Duodenal mucosa (tissue), 2 donors: ENCODE measurements at regions not wholly inside any gene's neighbourhood (a gene's known extent, or its start where the extent isn't known, plus 50 kb on each side); places are given as distances from the start of the nearest gene placed in this dataset.
"Not testable (repeated sequence)": the region's sequence is repeated elsewhere in the genome, so short reads cannot be mapped to it uniquely, and the experiment has no call there.

Experiments
- H3K27ac ChIP-seq: one replicate; pipeline ENCODE4 v1.7.0; 2013; ENCODE audit warnings: low read depth, low read length
- H3K27me3 ChIP-seq, 2 donors: one replicate each; pipeline ENCODE4 v1.7.0; 2013; ENCODE audit warnings: low read length in 2 of 2, control low read depth in 1 of 2; ENCODE audit not compliant: insufficient read depth in 2 of 2, control insufficient read depth in 1 of 2
- H3K36me3 ChIP-seq, 2 donors: one replicate each; pipeline ENCODE4 v1.7.0; 2013; ENCODE audit warnings: low read length in 2 of 2, control low read depth in 1 of 2; ENCODE audit not compliant: insufficient read depth in 2 of 2, control insufficient read depth in 1 of 2
- H3K4me1 ChIP-seq, 2 donors: one replicate each; pipeline ENCODE4 v1.7.0; 2013; ENCODE audit warnings: low read length in 2 of 2, control low read depth in 1 of 2; ENCODE audit not compliant: insufficient read depth in 2 of 2, control insufficient read depth in 1 of 2
- H3K4me3 ChIP-seq, 2 donors: one replicate each; pipeline ENCODE4 v1.7.0; 2013; ENCODE audit warnings: low read length in 2 of 2, low read depth in 1 of 2
- H3K9ac ChIP-seq, 2 donors: one replicate each; pipeline ENCODE4 v1.7.0; 2013; ENCODE audit warnings: low read length in 2 of 2, low read depth in 1 of 2
- H3K9me3 ChIP-seq, 2 donors: one replicate each; pipeline ENCODE4 v1.7.0; 2013; ENCODE audit warnings: low read length in 2 of 2, control low read depth in 1 of 2; ENCODE audit not compliant: control insufficient read depth in 1 of 2

DNA sequence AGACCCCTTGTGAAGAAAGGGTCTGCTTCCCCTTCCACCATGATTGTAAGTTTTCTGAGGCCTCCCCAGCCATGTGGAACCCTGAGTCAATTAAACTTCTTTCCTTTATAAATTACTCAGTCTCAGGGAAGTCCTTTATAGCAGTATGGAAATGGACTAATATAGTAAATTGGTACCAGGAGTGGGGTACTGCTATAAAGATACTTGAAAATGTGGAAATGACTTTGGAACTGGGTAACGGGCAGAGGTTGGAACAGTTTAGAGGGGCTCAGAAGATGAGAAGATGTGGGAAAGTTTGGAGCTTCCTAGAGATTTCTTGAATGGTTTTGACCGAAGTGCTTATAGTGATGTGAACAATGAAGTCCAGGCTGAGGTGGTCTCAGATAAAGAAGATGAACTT lies 353.5 kb downstream of the ZNF326 start:
- not testable (repeated sequence) for H3K27ac ChIP-seq, H3K4me3 ChIP-seq, H3K36me3 ChIP-seq, H3K27me3 ChIP-seq, H3K9ac ChIP-seq, H3K4me1 ChIP-seq
- H3K9me3 ChIP-seq, result peaks cover 4 to 11% of the 10 kb centered on the region in 2 donors

DNA sequence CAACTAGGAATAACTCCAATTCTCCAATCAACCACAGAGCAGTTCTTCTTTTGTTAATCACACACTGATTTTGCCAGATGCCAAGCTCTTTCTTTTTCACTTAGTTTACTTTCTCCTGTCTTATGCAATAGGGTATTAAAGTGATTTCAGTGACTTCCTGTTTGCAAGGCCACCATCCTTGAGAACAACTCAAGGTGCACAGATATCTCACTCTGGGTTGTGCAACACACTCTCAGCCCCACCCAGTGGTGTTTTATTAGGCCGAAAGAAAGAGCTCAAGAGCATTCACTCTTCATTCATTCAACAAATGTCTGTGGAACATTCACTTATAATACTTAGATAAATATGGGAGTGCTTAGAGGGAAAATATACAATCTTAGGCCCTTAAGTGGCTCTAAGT lies 352.5 kb downstream of the ZNF326 start:
- Histone ChIP-seq H3K9me3 (peaks cover 4 to 11% of the 10 kb centered on the region in 2 donors), H3K27me3 (no peaks in the 10 kb centered on the region), H3K4me3 (no peak overlapping the region), H3K4me1 (no peaks in the 10 kb centered on the region), H3K9ac (no peak overlapping the region), H3K27ac (no peak overlapping the region), H3K36me3 (no peaks in the 10 kb centered on the region)

DNA sequence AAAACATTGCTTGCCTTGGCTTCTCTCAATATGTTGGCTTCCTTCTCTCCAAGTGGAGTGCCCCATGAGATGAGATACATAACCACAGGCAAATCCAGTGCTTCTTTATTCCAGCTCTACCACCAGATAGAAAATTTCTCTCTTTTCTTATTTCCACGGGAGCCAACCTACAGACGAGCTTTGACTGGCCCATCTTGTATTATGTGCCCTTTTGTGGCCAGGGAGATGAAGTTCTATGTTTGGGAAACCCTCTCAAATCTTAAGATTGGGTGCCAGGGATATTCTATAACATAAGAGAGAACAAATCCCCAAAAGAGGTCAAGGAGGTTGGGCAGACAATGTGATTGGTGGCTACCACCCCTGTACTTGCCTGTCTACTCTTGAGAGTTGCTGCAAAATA lies 351.8 kb downstream of the ZNF326 start:
- no peak overlapping the region for H3K9ac ChIP-seq
- no peaks in the 10 kb centered on the region for H3K27me3 ChIP-seq
- H3K4me3 ChIP-seq, result no peak overlapping the region
- H3K27ac ChIP-seq, result no peak overlapping the region
- no peaks in the 10 kb centered on the region for H3K36me3 ChIP-seq
- no peaks in the 10 kb centered on the region for H3K4me1 ChIP-seq
- H3K9me3 ChIP-seq, result peaks cover 4 to 11% of the 10 kb centered on the region in 2 donors

DNA sequence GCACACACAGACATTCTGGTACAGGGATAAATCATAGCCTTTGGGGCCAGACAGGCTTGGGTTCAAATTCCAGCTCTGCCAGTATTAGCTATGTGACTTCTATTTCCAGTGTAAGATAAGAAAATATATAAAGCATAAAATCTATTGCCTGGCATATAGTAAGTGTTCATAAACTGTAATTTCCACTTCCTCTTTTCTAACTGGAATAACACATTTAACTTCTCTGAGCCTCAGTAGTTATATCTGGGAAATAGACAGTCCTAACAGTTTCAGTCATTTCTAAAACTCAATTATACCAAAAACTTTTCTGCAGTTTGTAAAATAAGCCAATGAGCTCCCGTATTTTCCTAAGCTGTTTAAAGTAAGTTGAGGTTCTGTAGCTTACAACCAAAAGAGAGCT lies 351.4 kb downstream of the ZNF326 start:
- Histone ChIP-seq H3K9me3 (peaks cover 4 to 11% of the 10 kb centered on the region in 2 donors), H3K9ac (no peak overlapping the region), H3K27ac (no peak overlapping the region), H3K4me1 (no peaks in the 10 kb centered on the region), H3K4me3 (no peak overlapping the region), H3K36me3 (no peaks in the 10 kb centered on the region), H3K27me3 (no peaks in the 10 kb centered on the region)

DNA sequence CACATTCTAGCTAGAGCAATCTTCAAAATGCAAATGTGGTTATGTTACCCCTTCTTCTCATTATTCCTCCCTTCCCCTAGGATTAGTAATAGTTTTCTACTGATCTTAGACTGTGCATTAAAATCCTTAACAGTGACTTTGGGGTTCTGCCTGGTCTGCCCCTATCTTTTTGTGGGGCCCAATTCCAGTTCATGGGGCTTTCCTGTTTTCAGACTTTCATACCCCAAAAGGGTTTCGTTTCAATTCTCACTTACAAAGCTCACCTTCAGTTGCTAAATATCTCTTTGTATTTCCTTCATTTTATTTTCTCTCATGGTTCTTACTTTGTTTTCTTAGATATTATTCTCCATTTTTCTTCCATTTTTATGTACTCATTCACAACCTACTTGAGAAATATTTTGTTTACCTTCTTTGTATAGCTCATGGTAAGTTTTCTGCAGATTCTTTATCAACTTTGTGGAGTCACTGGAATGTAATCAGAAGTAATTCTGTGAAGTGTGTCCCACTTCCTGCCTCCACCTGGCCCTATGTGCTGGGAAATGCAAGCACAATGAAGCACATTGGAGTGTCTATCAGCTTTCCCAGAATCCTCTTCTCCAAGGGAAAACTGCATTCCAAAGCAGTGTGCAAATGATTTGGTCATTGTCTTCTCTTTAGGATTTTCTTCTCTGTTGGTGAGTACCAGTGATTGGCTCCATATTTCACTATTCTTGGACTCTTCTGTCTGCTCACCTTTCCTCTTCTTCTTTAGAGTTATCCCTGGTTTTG lies 350.2 kb downstream of the ZNF326 start:
- no peaks in the 10 kb centered on the region for H3K36me3 ChIP-seq
- no peak overlapping the region for H3K9ac ChIP-seq
- no peaks in the 10 kb centered on the region for H3K27me3 ChIP-seq

DNA sequence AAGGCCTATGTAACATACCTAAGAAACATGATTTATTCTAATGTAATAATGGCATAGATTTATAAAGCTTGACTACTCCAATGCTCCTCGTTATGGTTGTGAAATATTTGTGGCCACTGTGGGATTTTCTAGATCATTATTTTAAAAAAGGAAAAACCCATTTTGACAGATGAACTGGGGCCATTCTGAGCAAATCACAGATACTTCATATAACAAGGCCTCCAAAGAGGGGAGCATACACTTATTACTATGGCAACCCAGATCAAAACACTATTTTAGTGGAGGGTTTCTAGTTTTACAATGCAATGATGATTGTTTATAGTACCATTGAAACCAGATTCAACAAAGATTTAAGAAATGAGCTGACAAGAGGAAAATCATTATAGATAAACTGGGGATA lies 346.6 kb downstream of the ZNF326 start:
- Histone ChIP-seq H3K27ac (no peak overlapping the region), H3K9ac (no peak overlapping the region), H3K27me3 (no peaks in the 10 kb centered on the region), H3K4me3 (no peak overlapping the region), H3K4me1 (no peaks in the 10 kb centered on the region), H3K36me3 (no peaks in the 10 kb centered on the region), H3K9me3 (no peaks in the 10 kb centered on the region)

More for the DNA sequence above, 350.2 kb downstream of the ZNF326 start:
- no peak overlapping the region for H3K4me3 ChIP-seq
- no peak overlapping the region for H3K27ac ChIP-seq
- no peaks in the 10 kb centered on the region for H3K4me1 ChIP-seq
- H3K9me3 ChIP-seq, result peaks cover 4 to 11% of the 10 kb centered on the region in 2 donors

DNA sequence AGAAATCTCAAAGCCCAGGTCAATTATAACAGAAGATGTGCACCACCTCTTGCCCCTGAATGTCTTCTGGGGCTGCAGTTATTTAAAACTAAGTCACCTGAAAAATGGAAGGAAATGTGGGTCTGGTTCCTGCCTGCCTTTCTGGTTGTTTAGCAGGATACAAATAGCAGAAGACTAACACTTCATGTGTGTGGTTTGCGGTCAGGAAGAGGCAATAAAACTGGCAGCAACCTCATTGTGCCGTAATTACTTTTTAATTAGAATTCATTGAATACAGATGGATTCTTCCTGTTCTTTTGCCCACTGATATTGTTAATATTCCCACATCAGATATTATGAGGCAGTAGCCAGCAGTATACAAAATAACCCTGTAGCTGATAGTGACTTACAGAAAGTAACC lies 345.7 kb downstream of the ZNF326 start:
- Histone ChIP-seq H3K9me3 (no peaks in the 10 kb centered on the region), H3K4me1 (no peaks in the 10 kb centered on the region), H3K36me3 (no peaks in the 10 kb centered on the region)

DNA sequence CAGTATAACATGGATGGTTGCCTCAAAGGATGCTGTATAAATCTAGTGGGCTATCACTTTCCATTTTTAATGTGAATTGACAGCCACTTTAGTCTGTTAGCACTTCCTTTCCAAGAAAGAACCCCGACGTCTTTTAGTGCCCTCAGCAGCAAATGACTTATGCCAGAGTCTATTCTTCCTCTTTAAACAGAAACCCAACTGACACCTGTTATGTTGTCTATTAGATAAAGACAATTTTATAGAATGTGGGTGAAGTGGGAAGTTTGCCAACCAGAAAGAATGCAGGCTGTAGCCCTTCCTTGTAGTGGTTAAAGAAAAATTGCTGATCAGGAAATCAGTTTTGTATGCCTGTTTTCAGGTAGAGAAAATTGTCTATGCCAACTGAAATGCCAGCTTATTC lies 344.9 kb downstream of the ZNF326 start:
- H3K27ac ChIP-seq, result no peak overlapping the region
- no peaks in the 10 kb centered on the region for H3K4me1 ChIP-seq
- no peak overlapping the region for H3K4me3 ChIP-seq
- H3K27me3 ChIP-seq, result no peaks in the 10 kb centered on the region
- no peak overlapping the region for H3K9ac ChIP-seq
- no peaks in the 10 kb centered on the region for H3K9me3 ChIP-seq
- no peaks in the 10 kb centered on the region for H3K36me3 ChIP-seq

More for the DNA sequence above, 345.7 kb downstream of the ZNF326 start:
- no peaks in the 10 kb centered on the region for H3K27me3 ChIP-seq
- H3K27ac ChIP-seq, result no peak overlapping the region
- no peak overlapping the region for H3K9ac ChIP-seq
- H3K4me3 ChIP-seq, result no peak overlapping the region

DNA sequence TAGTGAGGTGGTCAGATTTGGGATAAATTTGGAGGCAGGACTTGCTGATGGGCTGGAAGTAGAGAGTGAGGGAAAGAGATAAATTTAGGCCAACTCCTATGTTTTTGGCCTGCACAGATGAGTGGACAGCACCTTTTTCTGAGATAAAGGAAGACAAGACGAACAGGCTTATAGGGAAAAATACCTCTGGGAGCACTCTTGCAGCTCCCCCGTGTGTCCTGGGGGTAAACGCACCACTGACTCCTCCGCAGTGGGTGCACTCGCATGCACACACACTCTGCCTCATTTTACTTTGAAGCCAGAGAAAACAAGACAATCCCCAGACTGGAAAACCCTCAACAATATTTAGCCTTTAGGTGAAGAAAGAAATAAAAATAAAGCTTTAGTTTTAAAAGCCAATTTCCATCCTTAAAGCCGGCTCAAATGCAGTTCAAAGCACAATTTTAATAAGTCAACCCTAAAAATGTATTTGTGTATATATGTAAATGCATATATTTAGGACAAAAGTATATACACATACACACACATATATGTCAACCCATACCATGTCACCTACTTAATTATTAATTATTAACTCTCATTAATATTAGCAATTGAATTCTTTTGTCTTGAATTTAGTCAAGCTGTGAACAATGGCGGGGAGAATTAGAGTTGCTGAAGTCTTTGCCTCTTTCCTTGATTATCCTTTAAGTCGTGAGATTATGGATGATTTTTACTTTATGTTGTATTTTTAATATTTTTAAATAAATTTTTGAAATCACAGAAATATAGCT lies 341.8 kb downstream of the ZNF326 start:
- Histone ChIP-seq H3K4me3 (no peak overlapping the region), H3K27ac (no peak overlapping the region), H3K9me3 (no peaks in the 10 kb centered on the region), H3K9ac (no peak overlapping the region), H3K4me1 (no peaks in the 10 kb centered on the region), H3K27me3 (no peaks in the 10 kb centered on the region), H3K36me3 (no peaks in the 10 kb centered on the region)

DNA sequence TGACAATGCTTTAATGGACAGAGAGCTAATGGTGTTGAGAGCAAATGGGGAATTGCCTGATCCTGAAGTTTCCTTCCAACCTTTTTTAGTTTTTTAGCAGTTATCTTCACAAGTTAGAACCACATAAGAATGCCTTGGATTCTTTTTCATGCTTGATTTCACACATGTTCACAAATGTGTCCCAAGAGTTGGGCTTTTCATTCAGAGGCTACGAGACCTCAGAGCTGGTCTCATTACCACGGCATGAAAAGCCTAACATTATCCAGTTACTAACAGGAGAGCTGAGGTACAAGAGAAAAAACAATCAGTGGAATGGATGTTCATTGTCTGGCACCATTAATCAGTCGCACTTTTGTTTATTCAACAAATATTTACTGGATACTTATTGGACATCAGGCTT lies 340.6 kb downstream of the ZNF326 start:
- no peak overlapping the region for H3K27ac ChIP-seq
- no peak overlapping the region for H3K4me3 ChIP-seq
- no peaks in the 10 kb centered on the region for H3K4me1 ChIP-seq
- H3K9ac ChIP-seq, result no peak overlapping the region
- H3K27me3 ChIP-seq, result no peaks in the 10 kb centered on the region
- H3K36me3 ChIP-seq, result no peaks in the 10 kb centered on the region
- no peaks in the 10 kb centered on the region for H3K9me3 ChIP-seq
